ENCODE measurements at regions not wholly inside any gene's neighbourhood (a gene's known extent, or its start where the extent isn't known, plus 50 kb on each side); places are given as distances from the start of the nearest gene placed in this dataset.

DNA sequence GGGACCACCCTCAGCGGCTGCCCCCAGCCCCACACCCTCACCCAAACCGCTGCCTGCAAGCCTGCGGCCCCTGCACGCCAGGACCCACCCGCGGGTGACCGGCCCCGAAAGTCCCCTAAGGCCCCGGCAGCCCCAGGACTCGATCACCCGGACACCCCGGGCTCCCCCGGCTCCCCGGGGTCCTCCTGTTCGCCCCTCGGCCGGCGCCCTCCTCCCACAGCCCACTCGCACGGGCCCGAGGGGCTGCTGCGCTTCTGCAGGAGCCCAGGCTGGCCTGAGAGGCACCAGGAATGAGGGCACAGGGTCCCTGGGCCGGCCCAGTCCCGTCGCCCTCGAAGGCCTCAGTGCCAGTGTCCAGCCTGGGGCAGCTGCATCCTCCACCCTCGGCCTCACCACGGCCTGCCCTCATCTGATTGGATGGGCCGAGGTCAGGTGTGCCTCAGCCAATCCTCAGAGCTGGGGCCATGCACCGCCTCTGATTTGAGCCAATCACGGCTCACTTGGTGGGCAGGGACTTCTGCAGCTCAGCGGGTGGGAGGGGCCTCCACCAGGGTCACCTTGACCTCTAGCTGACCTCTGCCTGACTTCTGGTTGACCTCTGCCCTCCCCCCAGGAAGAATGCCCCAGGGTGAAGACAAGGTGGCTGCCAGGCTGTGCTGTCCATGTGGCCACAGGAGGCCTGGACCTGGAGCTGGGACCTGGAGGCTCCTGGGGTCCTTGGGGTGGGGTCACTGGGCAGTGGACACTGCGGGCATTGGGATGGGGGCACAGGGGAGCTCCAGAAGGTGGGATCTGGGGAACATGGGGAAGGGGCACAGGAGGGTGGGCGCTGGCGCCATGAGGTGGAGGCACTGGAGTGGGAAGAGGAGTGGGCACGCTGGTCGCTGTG, 97.6 kb upstream of the NKX1-1 start:
- Histone ChIP-seq H3K36me3 (ENCODE audit: insufficient read depth, low read length) (no peaks in the 10 kb centered on the region), H3K27ac (ENCODE audit: low read length) (no peak overlapping the region), H3K27me3 (ENCODE audit: insufficient read depth, low read length, poor library complexity) (no peaks in the 10 kb centered on the region), H3K9ac (ENCODE audit: low read depth, low read length) (no peak overlapping the region), H3K4me2 (ENCODE audit: insufficient read depth, low read length) (no peak overlapping the region), H4K20me1 (ENCODE audit: insufficient read depth, low read length) (no peaks in the 10 kb centered on the region), H3K79me2 (ENCODE audit: insufficient read depth, low read length) (no peaks in the 10 kb centered on the region), H2AFZ (ENCODE audit: low read depth, low read length) (no peak overlapping the region), H3K9me3 (ENCODE audit: insufficient read depth, low read length, severe bottlenecking) (no peaks in the 10 kb centered on the region), H3K4me1 (ENCODE audit: insufficient read depth, low read length) (no peaks in the 10 kb centered on the region), H3K4me3 (ENCODE audit: low read depth in 1 of 2, low read length in 2 of 2) (no peak overlapping the region)
- DNase-seq (no peak), ATAC-seq (ENCODE audit: insufficient read depth, low read depth) (no peak)
- TF ChIP-seq, protein P1, sequence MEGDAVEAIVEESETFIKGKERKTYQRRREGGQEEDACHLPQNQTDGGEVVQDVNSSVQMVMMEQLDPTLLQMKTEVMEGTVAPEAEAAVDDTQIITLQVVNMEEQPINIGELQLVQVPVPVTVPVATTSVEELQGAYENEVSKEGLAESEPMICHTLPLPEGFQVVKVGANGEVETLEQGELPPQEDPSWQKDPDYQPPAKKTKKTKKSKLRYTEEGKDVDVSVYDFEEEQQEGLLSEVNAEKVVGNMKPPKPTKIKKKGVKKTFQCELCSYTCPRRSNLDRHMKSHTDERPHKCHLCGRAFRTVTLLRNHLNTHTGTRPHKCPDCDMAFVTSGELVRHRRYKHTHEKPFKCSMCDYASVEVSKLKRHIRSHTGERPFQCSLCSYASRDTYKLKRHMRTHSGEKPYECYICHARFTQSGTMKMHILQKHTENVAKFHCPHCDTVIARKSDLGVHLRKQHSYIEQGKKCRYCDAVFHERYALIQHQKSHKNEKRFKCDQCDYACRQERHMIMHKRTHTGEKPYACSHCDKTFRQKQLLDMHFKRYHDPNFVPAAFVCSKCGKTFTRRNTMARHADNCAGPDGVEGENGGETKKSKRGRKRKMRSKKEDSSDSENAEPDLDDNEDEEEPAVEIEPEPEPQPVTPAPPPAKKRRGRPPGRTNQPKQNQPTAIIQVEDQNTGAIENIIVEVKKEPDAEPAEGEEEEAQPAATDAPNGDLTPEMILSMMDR (IDR thresholded peaks at IDR 0.05; ENCODE audit: borderline replicate concordance, extremely low read depth, low read length, poor library complexity, severe bottlenecking) = no peak
- TF ChIP-seq EZH2 (IDR thresholded peaks at IDR 0.05; ENCODE audit: borderline replicate concordance, low read depth, low read length, severe bottlenecking) = no peak

DNA sequence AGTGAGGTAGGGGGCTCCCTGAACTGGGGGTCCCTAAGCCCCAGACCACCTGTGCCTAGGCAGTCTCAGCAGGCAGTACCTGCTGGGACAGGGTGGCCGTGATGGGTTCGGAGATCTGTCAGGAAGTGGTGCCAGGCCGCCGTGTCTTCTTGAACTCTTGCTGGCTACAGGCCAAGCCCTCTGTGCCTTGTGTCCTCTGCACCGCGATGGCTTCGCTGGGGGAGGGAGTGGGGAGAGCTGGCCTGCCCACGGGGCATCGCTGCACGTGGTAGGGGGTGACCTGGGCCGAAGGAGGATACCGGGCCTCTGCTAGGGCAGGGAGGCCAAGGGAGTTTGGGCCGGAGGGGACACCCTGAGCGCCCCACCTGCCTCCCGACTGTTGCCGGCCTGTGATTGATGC, 96.7 kb upstream of the NKX1-1 start:
- Histone ChIP-seq H3K4me1 (ENCODE audit: insufficient read depth, low read length) (no peaks in the 10 kb centered on the region), H3K4me3 (ENCODE audit: low read depth in 1 of 2, low read length in 2 of 2) (no peak overlapping the region), H3K27me3 (ENCODE audit: insufficient read depth, low read length, poor library complexity) (no peaks in the 10 kb centered on the region), H3K4me2 (ENCODE audit: insufficient read depth, low read length) (no peak overlapping the region), H3K36me3 (ENCODE audit: insufficient read depth, low read length) (no peaks in the 10 kb centered on the region), H4K20me1 (ENCODE audit: insufficient read depth, low read length) (no peaks in the 10 kb centered on the region), H3K79me2 (ENCODE audit: insufficient read depth, low read length) (no peaks in the 10 kb centered on the region), H2AFZ (ENCODE audit: low read depth, low read length) (no peak overlapping the region), H3K9ac (ENCODE audit: low read depth, low read length) (no peak overlapping the region), H3K9me3 (ENCODE audit: insufficient read depth, low read length, severe bottlenecking) (no peaks in the 10 kb centered on the region), H3K27ac (ENCODE audit: low read length) (no peak overlapping the region)
- ATAC-seq (ENCODE audit: insufficient read depth, low read depth) (no peak), DNase-seq (no peak)
- TF ChIP-seq, protein P1 (IDR thresholded peaks at IDR 0.05; ENCODE audit: borderline replicate concordance, extremely low read depth, low read length, poor library complexity, severe bottlenecking) = no peak
- TF ChIP-seq EZH2 (IDR thresholded peaks at IDR 0.05; ENCODE audit: borderline replicate concordance, low read depth, low read length, severe bottlenecking) = no peak

GRCh38 chr4:1502501-1502886, 96.3 kb upstream of the NKX1-1 start:
- Histone ChIP-seq H3K79me2 (ENCODE audit: insufficient read depth, low read length) (no peaks in the 10 kb centered on the region), H3K4me2 (ENCODE audit: insufficient read depth, low read length) (no peak overlapping the region), H3K27me3 (ENCODE audit: insufficient read depth, low read length, poor library complexity) (no peaks in the 10 kb centered on the region), H3K9me3 (ENCODE audit: insufficient read depth, low read length, severe bottlenecking) (no peaks in the 10 kb centered on the region), H3K36me3 (ENCODE audit: insufficient read depth, low read length) (no peaks in the 10 kb centered on the region), H3K4me3 (ENCODE audit: low read depth in 1 of 2, low read length in 2 of 2) (no peak overlapping the region), H2AFZ (ENCODE audit: low read depth, low read length) (no peak overlapping the region), H3K4me1 (ENCODE audit: insufficient read depth, low read length) (no peaks in the 10 kb centered on the region), H3K27ac (ENCODE audit: low read length) (no peak overlapping the region), H3K9ac (ENCODE audit: low read depth, low read length) (no peak overlapping the region), H4K20me1 (ENCODE audit: insufficient read depth, low read length) (no peaks in the 10 kb centered on the region)
- ATAC-seq (ENCODE audit: insufficient read depth, low read depth) (no peak), DNase-seq (no peak)
- TF ChIP-seq EZH2 (IDR thresholded peaks at IDR 0.05; ENCODE audit: borderline replicate concordance, low read depth, low read length, severe bottlenecking) = no peak
- TF ChIP-seq, protein P1 (IDR thresholded peaks at IDR 0.05; ENCODE audit: borderline replicate concordance, extremely low read depth, low read length, poor library complexity, severe bottlenecking) = no peak
